ENCODE measurements at regions not wholly inside any gene's neighbourhood (a gene's known extent, or its start where the extent isn't known, plus 50 kb on each side); places are given as distances from the start of the nearest gene placed in this dataset.

- Mint-ChIP-seq H3K9me3 (no peaks in the 10 kb centered on the region), H3K27me3 (no peaks in the 10 kb centered on the region), H3K36me3 (ENCODE audit: low read depth) (no peaks in the 10 kb centered on the region), H3K4me1 (ENCODE audit: low read depth) (no peaks in the 10 kb centered on the region), H3K4me3 (no peak overlapping the region), H3K27ac (no peak overlapping the region)
- ChIA-PET POLR2A (no interaction called here), CTCF (interaction anchor here (0.9 kb wide), 1 partner anchor 17 kb away, joined by 4 read pairs; no protein-coding TSS in a partner anchor)
- no peak for ATAC-seq
- TF ChIP-seq, protein P1, sequence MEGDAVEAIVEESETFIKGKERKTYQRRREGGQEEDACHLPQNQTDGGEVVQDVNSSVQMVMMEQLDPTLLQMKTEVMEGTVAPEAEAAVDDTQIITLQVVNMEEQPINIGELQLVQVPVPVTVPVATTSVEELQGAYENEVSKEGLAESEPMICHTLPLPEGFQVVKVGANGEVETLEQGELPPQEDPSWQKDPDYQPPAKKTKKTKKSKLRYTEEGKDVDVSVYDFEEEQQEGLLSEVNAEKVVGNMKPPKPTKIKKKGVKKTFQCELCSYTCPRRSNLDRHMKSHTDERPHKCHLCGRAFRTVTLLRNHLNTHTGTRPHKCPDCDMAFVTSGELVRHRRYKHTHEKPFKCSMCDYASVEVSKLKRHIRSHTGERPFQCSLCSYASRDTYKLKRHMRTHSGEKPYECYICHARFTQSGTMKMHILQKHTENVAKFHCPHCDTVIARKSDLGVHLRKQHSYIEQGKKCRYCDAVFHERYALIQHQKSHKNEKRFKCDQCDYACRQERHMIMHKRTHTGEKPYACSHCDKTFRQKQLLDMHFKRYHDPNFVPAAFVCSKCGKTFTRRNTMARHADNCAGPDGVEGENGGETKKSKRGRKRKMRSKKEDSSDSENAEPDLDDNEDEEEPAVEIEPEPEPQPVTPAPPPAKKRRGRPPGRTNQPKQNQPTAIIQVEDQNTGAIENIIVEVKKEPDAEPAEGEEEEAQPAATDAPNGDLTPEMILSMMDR (IDR thresholded peaks at IDR 0.05) = no peak
- DNase-seq = no peak
- intact Hi-C loops (cut with micrococcal nuclease) = no loop called here
Observed at GRCh38 chr5:9833871-9834270, 203.7 kb upstream of the TAS2R1 start.

GRCh38 chr5:9832921-9833320 lies 202.8 kb upstream of the TAS2R1 start:
- intact Hi-C loops (cut with micrococcal nuclease) = no loop called here
- ATAC-seq (no peak), DNase-seq (no peak)
- POLR2A ChIA-PET = no interaction called here
- CTCF ChIA-PET = no interaction called here
- H3K9me3 Mint-ChIP-seq = no peaks in the 10 kb centered on the region
- H3K36me3 Mint-ChIP-seq (ENCODE audit: low read depth) = no peaks in the 10 kb centered on the region
- no peak overlapping the region for H3K4me3 Mint-ChIP-seq
- H3K4me1 Mint-ChIP-seq (ENCODE audit: low read depth) = no peaks in the 10 kb centered on the region
- no peaks in the 10 kb centered on the region for H3K27me3 Mint-ChIP-seq
- no peak overlapping the region for H3K27ac Mint-ChIP-seq
- TF ChIP-seq, protein P1 (IDR thresholded peaks at IDR 0.05) = no peak

GRCh38 chr5:9831823-9832222 lies 201.7 kb upstream of the TAS2R1 start:
- intact Hi-C loops (cut with micrococcal nuclease) = no loop called here
- DNase-seq (no peak), ATAC-seq (no peak)
- Mint-ChIP-seq H3K36me3 (ENCODE audit: low read depth) (no peaks in the 10 kb centered on the region), H3K27me3 (no peaks in the 10 kb centered on the region), H3K4me3 (no peak overlapping the region), H3K9me3 (no peaks in the 10 kb centered on the region), H3K27ac (no peak overlapping the region), H3K4me1 (ENCODE audit: low read depth) (no peaks in the 10 kb centered on the region)
- TF ChIP-seq, protein P1 (IDR thresholded peaks at IDR 0.05) = no peak
- POLR2A ChIA-PET = no interaction called here
- CTCF ChIA-PET = no interaction called here

DNA sequence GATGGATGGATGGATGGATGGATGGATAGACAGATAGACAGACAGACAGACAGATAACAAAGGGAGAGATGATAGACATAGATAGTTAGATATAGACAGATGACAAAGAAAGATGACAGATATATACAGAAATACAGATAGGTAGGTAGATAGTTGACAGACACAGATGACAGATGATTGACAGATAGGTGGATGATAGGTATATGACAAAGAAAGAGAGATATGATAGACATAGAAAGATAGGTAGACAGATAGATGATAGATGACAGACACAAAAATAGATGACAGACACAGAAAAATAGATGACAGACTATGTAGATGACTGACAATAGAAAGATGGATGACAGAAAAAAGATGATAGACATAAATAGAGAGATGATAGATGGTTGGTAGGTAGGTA lies 200.0 kb upstream of the TAS2R1 start:
- ChIA-PET POLR2A (no interaction called here), CTCF (no interaction called here)
- H3K36me3 Mint-ChIP-seq (ENCODE audit: low read depth) = no peaks in the 10 kb centered on the region
- H3K27ac Mint-ChIP-seq = no peak overlapping the region
- TF ChIP-seq, protein P1 (IDR thresholded peaks at IDR 0.05) = no peak
- H3K27me3 Mint-ChIP-seq = no peaks in the 10 kb centered on the region
- ATAC-seq (no peak), DNase-seq (no peak)
- no peaks in the 10 kb centered on the region for H3K4me1 Mint-ChIP-seq (ENCODE audit: low read depth)
- intact Hi-C loops (cut with micrococcal nuclease) = no loop called here
- H3K9me3 Mint-ChIP-seq = no peaks in the 10 kb centered on the region
- no peak overlapping the region for H3K4me3 Mint-ChIP-seq

DNA sequence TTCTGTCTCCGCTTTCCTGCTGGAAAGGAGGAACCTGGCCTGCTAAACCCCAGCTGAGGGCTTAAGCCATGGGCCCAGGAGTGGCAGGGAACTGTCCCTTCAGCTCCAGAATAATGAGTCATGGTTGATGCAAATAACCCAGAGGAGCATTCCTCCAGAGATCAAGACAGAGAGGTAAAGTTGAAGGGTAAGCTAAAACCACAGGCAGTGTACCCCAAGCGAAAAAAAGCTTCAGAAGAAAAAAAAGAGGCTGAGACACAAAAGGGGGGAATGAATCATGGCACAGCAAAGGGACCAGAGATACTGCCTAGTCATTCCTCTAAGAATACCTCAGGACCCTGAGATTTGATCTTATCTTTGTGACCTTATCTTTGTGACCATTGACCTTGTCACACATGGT lies 199.5 kb upstream of the TAS2R1 start:
- H3K36me3 Mint-ChIP-seq (ENCODE audit: low read depth) = no peaks in the 10 kb centered on the region
- TF ChIP-seq, protein P1 (IDR thresholded peaks at IDR 0.05) = no peak
- no peak overlapping the region for H3K27ac Mint-ChIP-seq
- ChIA-PET POLR2A (no interaction called here), CTCF (no interaction called here)
- H3K27me3 Mint-ChIP-seq = no peaks in the 10 kb centered on the region
- H3K4me3 Mint-ChIP-seq = no peak overlapping the region
- H3K9me3 Mint-ChIP-seq = no peaks in the 10 kb centered on the region
- intact Hi-C loops (cut with micrococcal nuclease) = no loop called here
- no peaks in the 10 kb centered on the region for H3K4me1 Mint-ChIP-seq (ENCODE audit: low read depth)
- DNase-seq = no peak
- no peak for ATAC-seq
